ENCODE measurements at regions not wholly inside any gene's neighbourhood (a gene's known extent, or its start where the extent isn't known, plus 50 kb on each side); places are given as distances from the start of the nearest gene placed in this dataset.

GRCh38 chr2:180405520-180405919, 398.4 kb upstream of the CWC22 start:
- TF ChIP-seq CTCF (IDR thresholded peaks at IDR 0.05) (no peak), POLR2AphosphoS5 (IDR thresholded peaks at IDR 0.05) (no peak), POLR2A (IDR thresholded peaks at IDR 0.05) (no peak)
